ENCODE measurements at regions not wholly inside any gene's neighbourhood (a gene's known extent, or its start where the extent isn't known, plus 50 kb on each side); places are given as distances from the start of the nearest gene placed in this dataset.

- no peak for DNase-seq
Observed at GRCh38 chr6:169971081-169971861, 219.8 kb downstream of the ERMARD start.

DNA sequence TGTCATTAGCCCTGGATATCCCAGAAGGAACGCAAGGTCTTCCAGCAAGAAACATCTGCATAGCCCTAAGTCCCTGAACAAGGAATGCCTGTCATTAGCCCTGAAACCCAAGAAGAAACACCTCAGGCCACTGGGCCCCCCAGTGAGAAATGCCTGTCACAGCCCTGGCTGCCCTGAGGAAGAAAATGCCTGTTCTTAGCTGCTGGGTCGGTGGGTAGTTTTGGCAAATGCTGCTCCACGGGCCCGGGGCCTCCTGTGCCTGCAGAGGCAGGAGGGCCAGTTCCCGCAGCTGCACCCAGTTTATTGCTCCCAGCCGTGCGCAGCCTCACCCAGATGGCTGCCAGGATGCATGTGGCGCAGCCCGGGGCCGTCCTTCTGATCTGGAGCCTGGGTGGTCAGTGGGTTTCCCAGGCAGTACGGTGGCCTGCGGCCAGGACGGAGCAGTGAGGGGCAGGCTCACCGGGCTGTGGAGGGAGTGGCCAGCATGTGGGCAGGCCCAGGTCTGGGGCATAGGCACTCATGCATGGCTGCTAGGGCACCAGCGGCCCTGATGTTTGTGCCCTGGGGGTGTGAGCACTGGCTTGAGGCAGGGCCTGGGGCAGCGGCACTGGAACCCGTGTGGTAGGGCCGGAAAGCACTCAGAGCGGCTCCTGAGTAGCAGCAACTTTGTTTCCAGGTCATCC is 219.0 kb downstream of the ERMARD start:
- DNase-seq, result no peak

- no peak for DNase-seq
Observed at GRCh38 chr6:169969372-169970099, 218.1 kb downstream of the ERMARD start.

GRCh38 chr6:169968541-169969270 is 217.3 kb downstream of the ERMARD start:
- peak in 1 of 58 donors; percentile 8 for DNase-seq

DNA sequence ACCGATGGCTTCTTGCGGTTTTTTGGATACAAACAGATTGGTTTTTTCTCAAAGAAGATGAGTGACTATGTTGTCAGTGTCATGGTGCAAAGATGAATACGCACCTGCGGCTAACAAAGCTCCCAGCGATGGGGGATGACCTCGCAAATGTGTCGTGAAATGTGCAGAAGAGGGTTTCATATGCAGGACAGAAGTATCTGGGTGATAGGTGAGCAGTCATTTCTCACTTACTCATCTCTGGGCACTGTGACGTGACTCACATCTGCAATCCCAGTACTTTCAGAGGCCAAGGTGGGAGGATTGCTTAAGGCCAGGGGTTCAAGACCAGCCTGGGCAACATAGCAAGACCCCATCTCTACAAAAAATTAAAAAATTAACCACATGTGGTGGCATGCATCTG is 216.3 kb downstream of the ERMARD start:
- DNase-seq, result no peak

DNA sequence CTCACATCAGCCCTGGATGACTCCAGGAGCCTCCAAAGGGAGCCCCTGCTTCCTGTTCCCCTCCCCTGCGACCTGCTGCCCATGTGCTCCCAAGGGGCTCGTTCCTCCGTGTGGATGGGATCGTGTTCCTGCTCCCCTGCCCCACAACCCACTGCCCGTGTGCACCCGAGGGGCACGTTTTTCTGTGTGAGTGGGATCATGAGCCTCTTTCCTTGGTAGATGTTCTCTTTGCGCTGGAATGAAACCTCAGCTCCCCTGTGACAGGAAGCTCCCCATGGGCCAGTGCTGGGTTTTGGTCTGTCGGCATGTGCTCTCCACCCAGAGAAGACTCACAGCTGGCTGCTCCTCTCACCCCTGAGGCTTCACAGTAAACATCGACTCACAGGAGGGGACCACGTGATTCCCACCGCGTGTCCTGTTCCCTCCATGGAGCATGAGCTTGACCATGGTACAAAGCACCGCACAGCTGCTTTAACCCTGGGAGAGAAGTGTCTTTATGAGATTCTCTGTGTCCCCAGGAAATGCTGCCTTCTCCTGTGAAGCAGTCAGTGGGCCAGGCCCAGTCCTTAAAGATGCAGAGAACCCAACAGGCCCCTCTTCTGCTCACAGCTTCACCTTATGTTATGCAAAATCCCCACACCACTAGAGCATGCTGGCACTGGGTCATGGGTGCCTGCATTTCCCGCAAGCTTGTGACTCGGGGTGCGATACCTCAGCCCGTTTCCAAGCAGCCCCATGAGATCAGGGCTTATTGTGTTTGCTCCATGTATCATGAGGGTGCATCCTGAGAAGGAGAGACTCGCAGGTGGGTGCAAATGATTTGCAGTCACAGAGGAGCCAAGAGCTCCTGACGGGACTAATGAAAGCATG is 215.1 kb downstream of the ERMARD start:
- no peak for DNase-seq

- no peak for DNase-seq
Observed at GRCh38 chr6:169965657-169966311, 214.4 kb downstream of the ERMARD start.

- DNase-seq, result no peak
Observed at GRCh38 chr6:169965239-169965638, 213.8 kb downstream of the ERMARD start.

- no peak for DNase-seq
Observed at GRCh38 chr6:169964486-169965180, 213.2 kb downstream of the ERMARD start.

GRCh38 chr6:169963581-169964297 is 212.3 kb downstream of the ERMARD start:
- DNase-seq, result no peak

DNA sequence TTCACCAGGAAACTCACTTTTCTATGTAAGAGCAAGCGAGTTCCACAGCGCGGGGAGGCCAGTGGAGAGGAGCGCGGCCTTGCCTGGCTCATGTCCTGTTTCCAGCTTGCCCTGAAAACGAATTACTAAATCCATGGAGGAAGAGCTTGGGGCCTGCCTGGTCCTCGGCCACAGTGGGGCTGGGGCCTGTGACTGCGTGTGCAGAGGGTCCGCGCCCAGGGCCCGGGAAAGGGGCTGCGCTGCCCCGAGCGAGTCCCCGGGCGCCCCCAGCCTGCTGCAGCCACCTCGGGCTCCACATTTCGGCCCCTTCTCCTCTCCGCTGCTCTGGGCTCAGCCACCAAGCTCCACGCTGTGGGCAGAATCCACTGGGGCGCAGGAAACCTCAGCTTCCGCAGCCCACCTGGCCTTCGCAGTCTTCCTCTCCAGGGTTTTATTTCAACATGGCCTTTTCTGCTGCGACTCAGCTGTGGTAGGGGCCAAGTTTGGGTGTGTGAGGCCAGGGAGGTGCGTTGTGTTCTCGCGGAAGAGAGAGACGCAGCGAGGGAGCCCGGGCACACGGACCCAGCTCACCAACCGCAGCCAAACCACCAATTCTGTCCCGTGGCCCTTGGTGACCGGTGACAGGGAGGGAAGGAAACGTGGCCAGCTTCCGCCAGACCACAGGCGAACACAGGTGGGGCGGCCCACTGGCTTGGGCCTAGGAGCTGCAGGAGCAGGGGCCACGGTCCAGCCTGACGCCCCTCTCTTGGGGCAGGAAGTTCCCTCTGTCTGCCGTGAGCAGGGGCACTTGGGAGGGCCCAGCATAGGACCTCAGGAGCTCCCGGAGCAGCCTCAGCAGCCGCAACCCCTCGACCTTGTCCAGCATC is 211.4 kb downstream of the ERMARD start:
- no peak for DNase-seq

GRCh38 chr6:169961772-169962561 is 210.5 kb downstream of the ERMARD start:
- peak in 6 of 58 donors; percentile 5 to 14 (median 12) for DNase-seq

DNA sequence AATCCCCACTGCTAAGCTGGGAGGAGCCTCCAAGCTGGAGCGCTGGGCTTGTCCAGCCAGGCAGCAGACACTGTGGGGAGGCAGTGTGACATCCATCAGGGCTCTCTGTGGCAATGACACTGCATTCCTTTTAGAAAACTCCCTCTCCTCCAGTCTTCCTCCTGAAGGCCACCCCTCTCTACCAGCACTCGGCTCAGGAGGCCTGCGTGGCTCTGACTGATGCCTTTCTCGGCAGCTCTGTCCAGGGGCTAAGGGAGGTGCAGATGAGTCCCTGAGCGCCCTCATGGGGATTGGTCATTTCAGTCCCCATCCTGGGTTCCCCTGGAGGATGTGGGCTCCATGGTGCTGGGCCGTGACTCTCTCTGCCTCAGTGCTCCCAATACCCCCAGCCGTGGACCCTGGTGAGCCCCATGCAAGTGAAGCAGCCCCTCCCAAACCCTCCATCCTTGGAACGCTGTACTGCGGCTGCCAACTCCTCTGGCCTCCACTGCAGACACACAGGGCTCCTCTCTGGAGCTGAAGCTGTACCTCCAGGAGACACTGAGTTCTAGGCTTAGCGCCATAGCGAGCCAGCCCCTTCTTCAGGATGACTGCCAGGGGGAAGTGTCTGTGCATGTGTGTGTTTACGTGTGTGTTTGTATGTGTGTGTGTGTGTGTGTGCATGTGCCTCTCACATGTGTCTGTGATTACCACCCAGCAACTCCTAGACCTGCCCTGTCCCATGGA is 209.6 kb downstream of the ERMARD start:
- DNase-seq, result no peak

DNA sequence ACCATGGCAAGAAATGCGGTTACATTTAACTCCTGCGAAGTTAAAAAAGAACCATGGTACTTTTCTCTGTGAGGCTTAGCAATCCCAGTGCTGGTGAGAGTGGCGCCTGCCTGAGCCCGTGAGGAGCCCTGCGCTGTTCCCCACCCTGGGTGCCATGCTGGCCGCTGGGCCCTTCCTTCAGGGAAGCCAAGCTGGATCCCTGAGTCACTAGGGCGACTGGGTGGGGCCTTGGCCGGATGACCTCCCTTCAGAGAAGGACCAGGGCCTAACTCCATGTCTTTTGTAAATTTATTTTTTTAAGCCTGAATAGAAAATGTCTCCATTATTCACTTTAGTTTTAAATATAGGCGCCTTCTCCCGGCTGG is 209.1 kb downstream of the ERMARD start:
- DNase-seq, result no peak

- DNase-seq, result no peak
Observed at GRCh38 chr6:169960003-169960344, 208.6 kb downstream of the ERMARD start.
